ENCODE measurements at regions not wholly inside any gene's neighbourhood (a gene's known extent, or its start where the extent isn't known, plus 50 kb on each side); places are given as distances from the start of the nearest gene placed in this dataset.

DNA sequence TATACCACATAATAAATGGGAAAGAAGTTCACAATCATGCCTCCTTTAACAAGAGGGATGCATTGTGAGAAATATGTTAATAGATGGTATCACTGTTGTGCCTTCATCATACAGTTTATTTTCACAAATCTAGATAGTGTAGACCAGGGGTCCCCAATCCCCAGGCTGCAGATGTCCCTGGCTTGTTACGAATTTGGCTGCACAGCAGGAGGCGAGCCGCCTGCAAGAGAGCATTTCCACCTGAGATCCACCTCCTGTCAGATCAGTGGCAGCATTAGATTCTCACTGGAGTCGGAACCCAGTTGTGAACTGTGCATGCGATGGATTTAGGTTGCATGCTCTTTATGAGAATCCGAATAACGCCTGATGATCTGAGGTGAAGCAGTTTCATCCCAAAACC, 361.9 kb upstream of the ZWINT start:
- H3K4me3 ChIP-seq (ENCODE audit: low read depth, low read length): no peak overlapping the region
- DNase-seq (ENCODE audit: low read depth): no peak
- TF ChIP-seq, protein P1, sequence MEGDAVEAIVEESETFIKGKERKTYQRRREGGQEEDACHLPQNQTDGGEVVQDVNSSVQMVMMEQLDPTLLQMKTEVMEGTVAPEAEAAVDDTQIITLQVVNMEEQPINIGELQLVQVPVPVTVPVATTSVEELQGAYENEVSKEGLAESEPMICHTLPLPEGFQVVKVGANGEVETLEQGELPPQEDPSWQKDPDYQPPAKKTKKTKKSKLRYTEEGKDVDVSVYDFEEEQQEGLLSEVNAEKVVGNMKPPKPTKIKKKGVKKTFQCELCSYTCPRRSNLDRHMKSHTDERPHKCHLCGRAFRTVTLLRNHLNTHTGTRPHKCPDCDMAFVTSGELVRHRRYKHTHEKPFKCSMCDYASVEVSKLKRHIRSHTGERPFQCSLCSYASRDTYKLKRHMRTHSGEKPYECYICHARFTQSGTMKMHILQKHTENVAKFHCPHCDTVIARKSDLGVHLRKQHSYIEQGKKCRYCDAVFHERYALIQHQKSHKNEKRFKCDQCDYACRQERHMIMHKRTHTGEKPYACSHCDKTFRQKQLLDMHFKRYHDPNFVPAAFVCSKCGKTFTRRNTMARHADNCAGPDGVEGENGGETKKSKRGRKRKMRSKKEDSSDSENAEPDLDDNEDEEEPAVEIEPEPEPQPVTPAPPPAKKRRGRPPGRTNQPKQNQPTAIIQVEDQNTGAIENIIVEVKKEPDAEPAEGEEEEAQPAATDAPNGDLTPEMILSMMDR (conservative IDR thresholded peaks at IDR 0.05; ENCODE audit: low read depth, low read length): no peak

DNA sequence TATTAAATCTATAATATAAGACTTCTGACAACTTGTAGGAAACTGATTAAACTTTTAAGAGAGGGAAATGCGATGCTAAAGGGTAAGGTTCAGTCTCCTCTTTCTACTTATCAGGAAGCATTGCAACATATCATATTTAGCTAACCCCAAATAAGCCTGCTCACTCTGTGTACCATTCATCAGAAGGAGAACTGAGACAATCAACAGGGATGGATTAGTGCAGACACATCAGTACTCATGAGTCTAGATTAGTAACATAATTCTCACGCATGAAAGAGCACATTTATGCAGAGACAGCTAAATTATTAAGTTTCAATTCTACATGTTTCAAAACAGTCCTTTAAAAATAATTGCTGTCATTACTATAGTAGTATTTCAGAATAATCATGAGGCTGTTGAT, 354.2 kb upstream of the ZWINT start:
- H3K4me3 ChIP-seq (ENCODE audit: low read depth, low read length): no peak overlapping the region
- no peak for DNase-seq (ENCODE audit: low read depth)
- TF ChIP-seq, protein P1 (conservative IDR thresholded peaks at IDR 0.05; ENCODE audit: low read depth, low read length): no peak

DNA sequence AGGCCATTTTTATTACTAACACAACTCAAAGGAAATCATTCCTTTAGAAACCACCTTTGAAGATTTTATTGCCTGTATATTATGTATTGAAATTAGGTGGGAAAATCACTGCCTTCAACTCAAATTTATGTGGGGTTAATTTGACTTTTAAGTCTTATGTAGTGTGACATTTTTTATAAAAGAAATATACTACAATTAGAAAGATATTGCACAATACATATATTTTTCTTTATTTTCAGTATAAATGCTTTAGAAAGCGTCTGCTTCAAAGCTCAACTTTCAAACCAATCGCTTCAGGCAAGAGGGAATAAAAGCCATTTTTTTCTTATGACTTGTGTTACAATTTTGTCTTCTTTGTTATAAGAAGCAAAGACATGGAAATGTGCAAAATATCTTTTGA, 337.4 kb upstream of the ZWINT start:
- TF ChIP-seq, protein P1 (conservative IDR thresholded peaks at IDR 0.05; ENCODE audit: low read depth, low read length): no peak
- H3K4me3 ChIP-seq (ENCODE audit: low read depth, low read length): no peak overlapping the region
- DNase-seq (ENCODE audit: low read depth): no peak

DNA sequence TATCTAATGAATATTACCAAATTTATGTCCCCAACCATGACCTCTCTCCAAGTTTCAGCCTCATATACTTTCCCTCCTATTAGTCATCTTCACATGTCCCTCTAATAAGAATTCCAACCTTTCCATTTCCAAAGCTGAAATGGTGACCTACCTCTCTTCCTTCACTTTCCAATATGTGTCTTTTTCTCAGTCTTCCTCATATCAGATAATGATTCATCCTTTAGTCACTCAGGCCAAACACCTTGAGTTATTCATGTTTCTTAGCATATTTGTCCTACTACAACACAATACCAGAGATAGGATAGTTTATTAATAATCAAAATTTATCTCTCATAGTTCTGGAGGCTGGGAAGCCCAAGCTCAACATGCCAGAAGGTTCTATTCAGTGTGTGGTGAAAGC, 318.5 kb upstream of the ZWINT start:
- no peak overlapping the region for H3K4me3 ChIP-seq (ENCODE audit: low read depth, low read length)
- TF ChIP-seq, protein P1 (conservative IDR thresholded peaks at IDR 0.05; ENCODE audit: low read depth, low read length): no peak
- no peak for DNase-seq (ENCODE audit: low read depth)

DNA sequence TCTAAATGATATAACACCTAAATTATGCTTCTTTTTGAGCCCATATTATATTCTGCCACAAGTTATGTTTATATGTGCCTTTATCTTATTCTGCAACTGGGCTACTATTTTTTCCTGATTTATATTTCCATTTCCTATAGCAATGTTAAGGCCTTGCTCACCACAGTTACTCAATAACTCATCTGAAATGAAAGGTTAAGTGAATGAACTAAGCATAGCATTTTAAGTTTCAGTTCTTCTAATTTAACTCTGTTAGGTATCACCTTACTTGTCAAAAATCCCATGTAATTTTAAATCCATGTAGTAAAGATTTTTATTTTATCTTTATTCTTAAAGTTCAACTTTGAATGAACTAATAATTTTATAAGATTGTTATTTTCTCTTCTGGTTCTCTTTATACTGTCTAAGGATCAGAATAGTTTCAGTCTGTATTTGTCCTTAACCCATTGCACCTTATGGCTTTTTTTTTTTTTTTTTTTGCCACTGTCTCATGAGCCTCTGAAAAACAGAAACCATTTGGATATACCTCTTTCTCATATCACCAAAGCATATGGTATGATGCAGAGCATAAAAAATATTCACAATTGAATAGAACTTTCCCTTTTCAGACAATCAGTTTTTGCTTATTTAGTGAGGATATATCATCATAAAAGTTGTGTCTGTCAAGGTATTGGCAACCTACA, 301.8 kb upstream of the ZWINT start:
- TF ChIP-seq, protein P1 (conservative IDR thresholded peaks at IDR 0.05; ENCODE audit: low read depth, low read length): no peak
- H3K4me3 ChIP-seq (ENCODE audit: low read depth, low read length): no peak overlapping the region
- no peak for DNase-seq (ENCODE audit: low read depth)

DNA sequence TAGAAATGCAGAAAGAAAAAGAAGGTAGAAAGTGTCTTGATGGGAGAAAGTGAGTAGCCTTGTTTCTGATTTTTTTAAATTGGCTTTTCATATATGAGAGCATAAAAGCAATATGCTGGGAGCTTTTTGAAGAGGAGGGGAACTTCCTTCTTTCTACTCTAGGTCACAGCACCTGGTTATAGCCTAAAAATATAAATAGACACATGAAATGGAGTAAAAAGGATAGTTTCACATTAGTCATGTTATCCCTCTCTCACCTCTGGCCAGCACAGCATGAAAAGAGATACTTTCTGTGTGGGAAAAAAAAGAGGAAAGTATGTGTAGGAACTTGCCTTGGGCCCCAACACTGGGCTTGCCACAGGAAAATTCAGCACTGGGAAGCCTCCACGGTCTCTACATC, 292.2 kb upstream of the ZWINT start:
- no peak overlapping the region for H3K4me3 ChIP-seq (ENCODE audit: low read depth, low read length)
- DNase-seq (ENCODE audit: low read depth): no peak
- TF ChIP-seq, protein P1 (conservative IDR thresholded peaks at IDR 0.05; ENCODE audit: low read depth, low read length): no peak

Data from choroid plexus epithelial cell (primary cell).